Muscle of back (tissue), 3 donors: ENCODE measurements at regions not wholly inside any gene's neighbourhood (a gene's known extent, or its start where the extent isn't known, plus 50 kb on each side); places are given as distances from the start of the nearest gene placed in this dataset.

Experiments used
- DNase-seq, 3 donors: peaks; one replicate each; pipeline versions ENCODE4 v3.0.0 to v3.0.0-alpha.2; 2013

DNA sequence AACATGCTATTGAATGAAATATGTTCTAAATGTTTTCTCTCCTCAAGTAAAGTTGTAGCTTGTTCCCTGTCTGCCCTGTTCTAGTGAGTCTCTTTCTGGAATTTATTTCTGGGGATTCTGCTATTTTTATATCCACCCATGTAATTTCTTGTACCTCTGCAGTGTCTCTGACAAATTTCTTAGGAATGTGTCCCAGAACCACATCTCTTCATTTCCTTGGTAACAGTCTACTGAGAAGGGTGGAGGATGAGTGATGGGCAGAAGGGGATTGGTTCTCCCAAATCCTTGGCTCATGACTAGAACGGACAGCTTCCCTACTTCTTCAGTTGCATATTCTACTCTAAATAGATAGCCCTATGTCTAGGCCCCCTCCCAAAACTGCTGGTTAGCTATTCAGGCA, 490.6 kb upstream of the LINC00305 start:
- peak in 1 of 3 donors; percentile 43 for DNase-seq

DNA sequence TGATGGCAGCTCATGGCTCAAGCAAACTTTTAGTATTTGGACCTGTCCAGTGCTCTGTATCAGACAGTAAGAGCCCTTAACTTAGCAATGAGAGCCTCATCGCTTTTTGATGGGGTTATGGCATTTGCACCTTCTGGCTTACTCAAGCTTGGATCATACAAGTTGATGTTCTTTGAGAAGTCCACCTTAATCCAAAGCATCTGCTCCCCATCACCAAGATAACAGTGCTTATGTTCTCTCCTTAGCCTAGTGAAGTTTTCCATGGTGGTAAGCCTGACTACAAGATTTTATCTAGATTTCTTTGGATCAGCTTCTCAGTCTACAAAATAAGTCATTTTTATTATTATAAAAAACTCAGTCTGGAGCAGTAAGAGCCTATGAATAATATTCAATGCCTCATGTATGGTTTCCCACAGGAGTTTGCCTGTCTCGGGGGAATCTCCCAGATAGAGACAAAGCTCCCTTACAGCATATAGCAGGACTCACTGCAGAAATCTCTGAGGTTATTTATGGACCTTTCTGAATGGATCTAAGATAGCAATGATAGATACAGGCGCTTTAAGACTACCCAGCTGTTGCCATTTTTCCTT, 472.2 kb upstream of the LINC00305 start:
- DNase-seq: no peak

DNA sequence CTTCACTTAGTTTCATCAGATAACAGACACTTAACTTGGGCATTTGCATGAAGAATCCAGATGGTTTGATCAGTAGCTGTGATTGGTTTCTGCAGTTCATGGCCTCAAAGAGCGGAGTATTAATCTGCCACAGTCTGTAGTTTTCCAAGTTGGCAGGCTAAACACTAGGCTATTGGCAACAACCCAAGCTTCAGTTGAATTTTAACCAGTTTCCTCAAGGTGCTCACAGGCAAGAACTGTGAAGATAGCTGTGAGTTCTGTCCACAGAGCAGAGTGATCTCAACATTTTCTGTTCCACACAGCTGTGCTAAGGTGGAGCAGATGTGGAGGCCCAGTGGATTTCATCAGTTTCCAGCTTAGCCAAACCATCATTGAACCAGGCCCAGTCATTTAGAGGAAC, 469.5 kb upstream of the LINC00305 start:
- no peak for DNase-seq

DNA sequence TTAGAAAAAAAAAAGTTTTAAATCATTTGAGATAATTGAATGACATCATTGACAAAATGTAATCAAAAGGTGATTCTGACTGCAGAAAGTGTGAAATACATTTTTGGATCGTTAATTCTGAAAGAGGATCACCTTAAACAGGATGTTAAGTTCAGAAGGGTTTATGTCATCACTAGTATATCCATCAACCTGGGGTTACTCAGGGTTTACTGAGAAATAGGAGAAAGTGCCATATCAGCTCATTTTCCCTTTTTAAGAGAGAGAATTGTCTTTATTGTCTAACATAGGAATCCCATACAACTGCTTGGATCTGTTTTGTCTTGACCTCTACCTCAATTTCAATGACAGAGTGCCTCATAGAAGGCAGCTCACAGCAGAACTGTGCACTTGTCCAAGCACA, 466.1 kb upstream of the LINC00305 start:
- DNase-seq: no peak

DNA sequence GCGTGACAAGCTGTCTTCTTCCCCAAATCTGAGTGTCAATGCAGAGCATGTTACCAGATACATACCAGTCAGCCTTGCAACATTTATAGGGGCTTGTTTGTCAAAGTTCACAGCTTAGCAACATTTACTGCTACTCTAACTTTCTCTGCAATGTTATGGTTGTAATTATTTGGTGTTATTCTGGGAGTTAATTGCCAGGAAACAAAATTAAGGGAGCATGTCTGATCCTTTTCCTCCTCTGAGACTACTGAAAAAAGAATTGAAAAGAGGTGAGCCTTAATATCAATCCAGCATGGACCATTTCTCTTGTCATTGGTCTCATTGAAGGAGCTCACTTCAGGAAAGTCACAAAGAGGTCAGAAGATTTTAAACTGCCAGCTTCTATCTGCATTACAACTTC, 465.6 kb upstream of the LINC00305 start:
- DNase-seq: no peak

DNA sequence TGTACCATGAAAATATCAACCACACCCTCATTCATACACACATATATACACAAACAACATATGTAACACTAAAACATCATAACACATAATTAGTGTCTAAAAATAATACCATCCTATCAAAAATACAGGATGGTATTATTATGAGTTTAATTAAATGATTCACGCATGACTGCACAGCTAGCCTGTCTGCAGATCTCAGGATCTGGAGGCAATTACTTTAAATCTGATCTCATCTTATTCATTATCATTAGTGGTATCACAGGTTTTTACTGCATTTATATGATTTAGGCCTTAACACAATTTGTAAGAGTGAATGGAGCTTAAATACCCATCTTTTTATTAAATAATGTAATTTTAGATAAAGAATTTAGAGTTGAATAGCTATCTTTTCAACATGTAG, 443.4 kb upstream of the LINC00305 start:
- no peak for DNase-seq

DNA sequence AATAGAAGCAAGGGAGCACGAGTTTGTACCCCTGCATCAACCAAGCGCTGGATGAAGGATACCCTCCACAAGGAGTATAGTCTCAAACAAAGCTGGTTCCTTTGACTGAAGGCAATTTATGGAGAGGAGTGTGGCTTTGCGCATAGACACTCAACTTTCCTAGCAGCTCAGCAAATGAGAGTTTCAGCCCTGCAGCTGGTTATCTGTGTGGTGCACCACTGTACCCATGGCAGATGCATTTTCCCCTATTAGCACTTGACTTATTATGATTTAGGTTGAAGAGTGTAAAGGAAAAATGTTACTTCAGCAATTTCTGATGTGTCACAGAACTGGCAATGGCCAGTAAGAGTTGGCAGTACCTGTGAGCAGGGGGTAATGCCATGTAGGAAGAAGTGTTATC, 440.1 kb upstream of the LINC00305 start:
- DNase-seq: no peak

DNA sequence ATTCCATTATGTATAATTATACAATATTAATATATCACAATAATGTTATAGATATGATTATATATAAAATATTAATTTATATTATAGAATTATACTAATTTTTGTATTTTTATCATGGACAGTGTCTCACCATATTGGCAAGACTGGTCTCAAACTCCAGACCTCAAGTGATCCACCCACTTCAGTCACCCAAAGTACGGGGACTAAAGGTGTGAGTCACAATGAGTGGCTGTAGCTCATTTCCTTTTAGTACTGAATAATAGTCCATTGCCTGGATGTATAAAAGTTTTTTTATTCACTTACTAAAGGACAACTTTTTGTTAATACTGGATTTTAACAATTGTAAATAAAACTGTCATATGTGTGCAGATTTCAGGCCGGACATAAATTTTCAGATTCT, 417.6 kb upstream of the LINC00305 start:
- DNase-seq: no peak

DNA sequence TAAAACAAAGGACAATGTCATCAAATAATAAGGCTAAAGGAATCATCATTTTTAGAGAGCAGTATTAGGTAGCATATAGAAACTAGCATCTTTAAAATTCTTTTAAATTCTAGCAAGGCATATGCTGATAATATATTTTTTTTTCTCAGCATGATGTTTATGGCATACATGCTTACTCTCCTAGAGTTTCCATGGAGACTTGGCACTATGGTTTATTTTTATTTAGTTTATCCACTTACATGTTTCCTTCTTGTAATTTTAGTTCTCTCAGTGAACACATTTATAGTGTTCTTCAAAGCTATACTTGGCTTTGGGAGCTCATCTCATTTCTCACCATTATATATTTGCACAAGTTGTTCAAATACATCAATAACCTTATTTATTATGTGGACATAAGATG, 413.8 kb upstream of the LINC00305 start:
- DNase-seq: peak in 2 of 3 donors; percentile 2 to 9

DNA sequence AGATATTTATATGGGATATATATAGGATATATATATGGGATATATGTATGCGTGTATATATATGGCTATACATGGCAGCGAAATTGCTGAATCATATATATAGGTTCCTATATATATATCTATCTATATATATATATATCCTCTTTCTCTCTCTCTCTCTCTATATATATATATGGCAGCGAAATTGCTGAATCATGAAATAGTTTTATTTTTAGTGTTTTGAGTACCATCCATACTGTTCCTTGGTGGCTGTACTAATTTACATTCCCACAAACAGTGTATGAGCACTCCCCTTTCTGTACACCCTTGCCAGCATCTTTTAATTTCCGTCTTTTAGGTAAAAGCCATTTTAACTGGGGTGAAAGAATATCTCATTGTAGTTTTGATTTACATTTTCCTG, 397.6 kb upstream of the LINC00305 start:
- DNase-seq: no peak

DNA sequence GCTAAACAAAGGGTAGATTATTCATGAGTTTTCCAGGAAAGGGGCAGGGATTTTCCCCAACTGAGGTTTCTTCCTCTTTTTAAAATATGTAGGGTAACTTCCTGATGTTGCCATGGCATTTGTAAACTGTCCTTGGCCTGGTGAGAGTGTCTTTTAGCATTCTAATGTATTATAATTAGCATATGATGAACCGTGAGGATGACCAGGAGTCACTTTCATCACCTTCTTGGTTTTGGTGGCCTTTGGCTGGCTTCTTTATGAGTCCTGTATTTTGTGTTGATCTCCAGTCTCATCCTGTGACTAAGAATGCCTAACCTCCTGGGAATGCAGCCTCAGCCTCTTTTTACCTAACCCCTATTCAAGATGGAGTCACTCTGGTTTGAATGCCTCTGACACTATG, 391.0 kb upstream of the LINC00305 start:
- no peak for DNase-seq

DNA sequence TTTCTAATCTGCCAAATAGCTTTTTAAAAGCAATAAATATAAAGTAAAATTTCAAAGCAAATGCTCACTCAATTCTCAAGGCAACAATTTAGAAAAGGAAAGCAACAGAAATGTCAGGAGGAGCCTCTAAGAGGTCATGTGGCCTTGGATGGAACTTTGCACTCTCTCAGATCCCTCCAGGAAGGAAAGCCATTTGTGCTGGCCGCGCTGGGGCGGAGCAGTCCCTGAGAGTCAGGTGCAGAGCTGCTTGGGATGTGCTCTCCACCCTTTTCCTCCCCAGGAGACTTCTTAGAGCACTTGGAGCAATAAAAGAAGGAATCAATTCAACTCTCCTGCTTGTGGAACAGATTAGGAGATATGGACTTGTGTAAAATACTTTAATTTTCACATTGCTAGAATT, 379.8 kb upstream of the LINC00305 start:
- peak; percentile 5 to 41 (median 24) for DNase-seq

DNA sequence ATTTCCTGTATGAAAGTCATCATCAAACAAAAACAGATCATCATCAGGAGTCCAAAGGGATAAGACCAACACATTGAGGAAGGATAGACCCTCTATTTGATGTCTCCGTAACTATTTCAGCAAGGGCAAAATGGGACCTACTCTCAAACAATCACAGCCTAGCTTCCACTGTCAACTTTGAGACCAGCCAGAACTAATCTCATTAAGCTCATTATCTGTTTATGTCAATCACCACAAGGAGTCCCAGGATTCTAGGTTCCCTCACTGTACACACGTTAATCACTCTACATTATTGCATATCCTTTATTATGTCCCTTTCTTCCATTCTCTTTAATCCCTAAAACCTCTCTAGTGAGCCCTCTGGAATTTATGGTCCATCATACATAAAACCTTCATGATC, 370.3 kb upstream of the LINC00305 start:
- no peak for DNase-seq

DNA sequence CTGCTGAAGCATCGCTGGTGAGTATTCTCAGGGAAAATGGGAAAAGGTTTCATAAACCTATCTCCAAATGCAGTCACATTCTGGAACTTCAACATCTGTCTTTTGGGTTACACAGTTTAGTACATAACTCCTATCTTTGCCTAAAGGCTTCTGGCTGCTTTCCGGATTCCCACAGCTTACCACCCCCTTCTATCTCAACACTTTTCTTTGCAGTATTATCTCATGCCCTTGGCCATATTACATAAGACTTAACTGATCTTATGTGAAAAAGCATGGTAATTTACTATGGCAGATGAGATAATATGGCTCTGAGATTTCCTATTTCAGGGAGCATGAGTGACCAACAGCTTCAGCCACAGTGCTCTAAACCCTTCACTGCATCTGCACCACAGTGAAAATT, 369.3 kb upstream of the LINC00305 start:
- DNase-seq: no peak

DNA sequence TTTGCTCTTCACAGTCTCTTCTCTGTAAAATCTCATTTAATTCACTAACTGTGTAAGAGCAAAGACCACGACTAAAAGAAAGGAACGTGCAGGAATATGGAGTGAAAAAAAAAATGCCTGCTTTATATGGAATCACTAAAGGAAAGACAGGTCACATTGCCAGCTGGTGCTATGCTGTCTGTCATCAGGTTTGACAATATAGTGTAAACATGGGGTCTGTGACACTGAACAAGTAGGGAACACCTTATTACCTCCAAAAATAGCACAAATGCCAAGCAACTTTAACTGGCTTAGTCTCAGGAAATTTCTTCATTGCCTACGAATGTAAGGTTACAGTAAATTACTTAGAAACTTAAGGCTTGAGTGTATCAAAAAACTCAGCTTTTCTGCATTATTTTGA, 364.5 kb upstream of the LINC00305 start:
- DNase-seq: no peak

DNA sequence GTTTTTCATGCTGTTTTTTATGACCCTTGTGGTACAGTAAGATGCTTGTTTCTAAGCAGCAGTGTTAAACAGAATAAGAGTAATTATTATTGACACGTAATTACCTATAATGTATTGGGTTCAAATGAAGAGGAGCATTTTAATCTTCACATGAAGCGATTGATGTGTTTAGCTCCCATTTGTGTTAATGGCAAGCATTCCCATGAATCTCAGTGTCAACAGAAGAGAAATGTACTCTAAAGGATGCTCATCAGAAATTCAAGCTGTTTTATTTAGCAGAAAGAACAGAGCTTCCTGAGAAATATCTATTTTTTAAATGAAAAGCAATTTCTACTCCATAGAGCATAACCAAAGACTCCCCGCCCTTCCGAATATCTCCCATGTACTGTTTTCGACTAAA, 341.3 kb upstream of the LINC00305 start:
- DNase-seq: no peak

DNA sequence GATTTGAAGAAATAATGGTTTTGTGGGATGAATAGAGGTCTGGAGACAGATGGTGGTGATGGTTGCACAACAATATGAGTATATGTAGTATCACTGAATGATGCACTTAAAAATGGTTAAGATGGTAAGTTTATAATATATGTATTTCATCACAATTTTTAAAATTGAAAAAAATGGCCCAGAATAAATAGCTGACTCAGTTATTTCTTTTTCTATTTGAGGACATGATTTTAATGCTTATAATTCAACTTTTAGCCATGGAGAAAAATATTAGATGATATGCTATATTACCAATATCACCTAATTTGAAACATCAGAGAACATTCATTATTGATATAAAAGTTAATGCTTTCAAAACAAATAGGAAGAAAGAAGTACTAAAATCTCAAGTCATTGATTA, 339.8 kb upstream of the LINC00305 start:
- DNase-seq: no peak

DNA sequence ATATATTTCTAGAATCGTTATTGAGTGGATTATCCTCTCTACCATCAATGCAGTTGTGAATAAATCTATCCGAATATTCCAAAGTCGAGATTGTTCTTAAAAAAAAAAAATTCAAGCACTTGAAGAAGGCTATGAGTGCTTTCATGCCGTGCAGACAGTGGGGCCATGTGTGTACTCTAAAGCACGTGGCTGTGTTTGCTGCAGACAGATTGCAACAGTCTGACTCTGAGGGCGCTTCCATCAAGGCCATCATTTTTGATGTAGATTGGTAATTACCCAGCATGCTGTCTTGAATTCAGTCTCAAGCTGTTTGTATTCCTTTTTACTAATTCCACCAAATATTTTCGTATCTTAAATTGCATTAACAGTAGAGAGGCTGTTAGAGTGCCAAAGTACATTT, 325.9 kb upstream of the LINC00305 start:
- DNase-seq: no peak

DNA sequence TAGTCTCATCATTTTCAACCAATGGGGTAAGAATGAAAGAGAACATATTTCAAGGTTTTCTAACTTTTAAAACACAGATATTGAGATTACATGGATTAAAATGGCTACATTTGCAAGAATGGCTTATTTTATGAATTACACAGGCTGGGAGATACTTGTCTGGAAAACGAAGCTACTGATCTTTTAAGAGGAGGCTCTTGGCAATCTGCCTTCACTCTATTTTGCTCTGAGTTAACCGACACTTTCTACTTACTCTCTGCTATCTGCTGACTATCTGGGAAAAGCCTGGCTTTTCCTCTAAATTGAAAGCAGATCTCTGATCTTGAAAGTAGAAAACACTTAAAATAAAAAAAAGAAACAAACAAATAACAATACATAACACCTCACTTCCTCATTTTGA, 325.4 kb upstream of the LINC00305 start:
- DNase-seq: peak; percentile 5 to 47 (median 27)

DNA sequence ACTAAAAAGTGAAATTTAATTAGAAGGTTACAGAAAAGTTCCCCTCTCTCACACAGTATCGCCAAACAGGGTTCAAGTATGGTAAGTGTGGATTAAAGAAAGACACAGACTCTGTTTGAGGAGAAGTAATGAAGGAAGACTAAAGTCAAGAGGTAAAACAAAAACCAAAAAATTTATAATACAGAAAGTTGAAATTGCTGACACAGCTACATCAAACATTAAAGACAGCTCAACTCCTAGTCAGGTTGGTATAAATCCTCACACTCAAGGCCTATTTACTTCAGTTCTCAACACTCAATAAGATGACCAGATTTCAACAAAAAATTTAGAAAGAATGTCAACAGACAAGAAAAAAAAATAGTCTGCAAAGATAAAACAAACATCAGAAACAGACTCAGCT, 300.5 kb upstream of the LINC00305 start:
- DNase-seq: no peak

DNA sequence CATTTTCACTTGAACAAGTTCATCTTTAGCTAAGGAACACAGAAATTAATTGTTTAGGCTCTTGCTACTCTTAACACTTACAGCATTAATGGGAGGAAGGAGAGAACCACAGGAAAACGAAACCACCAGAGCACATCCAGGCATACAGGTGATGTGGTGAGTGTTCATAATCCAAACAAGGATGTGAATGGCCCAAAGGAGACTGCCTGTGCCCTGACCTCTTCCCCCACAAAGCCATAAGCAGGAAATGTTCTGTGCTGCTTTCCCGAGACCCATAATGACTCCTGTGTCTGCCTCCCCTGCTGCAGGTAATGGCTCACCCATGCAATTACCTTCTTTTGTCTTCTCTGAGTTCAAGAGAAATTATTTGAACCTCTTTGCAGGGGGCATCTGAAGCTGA, 295.9 kb upstream of the LINC00305 start:
- no peak for DNase-seq

DNA sequence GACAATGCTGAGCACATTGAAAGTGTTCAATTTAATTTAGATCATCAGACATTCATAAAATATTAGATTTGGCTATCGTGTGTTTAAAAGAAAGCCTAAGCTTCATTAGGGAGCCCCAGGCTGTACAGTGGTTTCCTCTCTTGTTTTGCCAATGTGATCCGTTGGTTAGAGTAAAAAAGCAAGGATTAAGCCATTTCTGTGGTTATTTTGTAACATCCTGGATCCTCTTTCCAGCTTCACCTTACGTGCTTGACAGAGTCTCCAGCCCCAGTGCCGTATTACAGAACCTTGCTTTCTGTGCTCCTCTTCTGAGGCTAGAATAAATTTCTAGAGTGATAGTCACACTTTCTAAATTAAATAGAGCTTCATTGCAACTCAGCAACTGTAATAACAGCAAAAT, 289.3 kb upstream of the LINC00305 start:
- DNase-seq: no peak

DNA sequence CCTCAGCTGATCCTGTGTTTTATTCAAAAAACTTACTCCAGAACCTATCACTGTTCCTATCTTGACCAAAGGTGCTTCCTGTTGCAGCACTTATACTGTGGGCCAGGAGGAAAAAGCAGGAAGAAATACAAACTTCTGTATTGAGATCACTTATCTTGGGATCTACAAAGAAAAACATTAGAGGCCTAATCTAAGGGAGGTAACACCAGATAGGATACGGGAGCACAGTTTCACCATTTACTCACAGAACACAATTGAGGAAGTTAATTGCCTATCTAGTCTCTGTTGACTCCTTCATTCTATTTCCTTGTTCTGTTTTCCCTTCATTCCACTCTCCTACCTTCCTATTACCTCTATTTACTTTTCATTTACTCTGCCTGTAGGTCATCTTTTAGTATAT, 287.2 kb upstream of the LINC00305 start:
- no peak for DNase-seq

DNA sequence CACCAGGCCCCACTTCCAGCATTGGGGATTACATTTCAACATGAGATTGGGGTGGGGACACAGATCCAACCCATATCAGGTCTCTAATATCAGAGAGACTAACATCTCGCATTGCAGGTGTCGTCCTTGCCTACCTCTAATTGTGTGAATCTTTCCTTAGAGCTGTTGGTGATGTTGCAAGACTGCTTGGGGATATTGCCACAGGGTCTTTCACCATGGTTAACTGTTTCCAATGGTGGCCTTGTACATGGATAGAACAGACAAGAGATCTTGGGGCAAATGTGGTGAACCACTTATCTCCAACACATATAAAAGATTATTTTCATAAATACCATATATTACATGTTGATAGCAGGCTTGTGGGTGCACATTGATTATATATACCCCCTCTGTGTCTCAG, 270.3 kb upstream of the LINC00305 start:
- no peak for DNase-seq

DNA sequence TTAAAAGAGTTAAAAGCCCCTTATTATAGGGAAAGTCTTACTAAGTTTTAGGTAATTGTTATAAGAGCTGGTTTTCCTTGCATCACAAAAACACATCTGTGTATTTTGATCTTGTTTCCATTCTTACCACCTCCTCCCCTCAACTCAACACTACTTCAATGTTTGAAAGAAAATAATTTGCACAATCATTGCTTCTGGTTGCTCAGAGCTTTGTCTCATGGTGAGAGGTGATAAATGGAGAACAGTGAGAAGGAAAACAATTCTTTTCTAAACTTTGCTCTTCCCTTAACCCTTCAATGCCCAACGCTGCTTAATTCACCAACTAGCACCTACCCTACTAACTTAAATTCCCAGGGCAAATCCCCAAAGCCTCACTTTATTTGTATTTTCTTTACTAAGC, 268.1 kb upstream of the LINC00305 start:
- no peak for DNase-seq
